ENCODE measurements at regions not wholly inside any gene's neighbourhood (a gene's known extent, or its start where the extent isn't known, plus 50 kb on each side); places are given as distances from the start of the nearest gene placed in this dataset.
"Not testable (repeated sequence)": the region's sequence is repeated elsewhere in the genome, so short reads cannot be mapped to it uniquely, and the experiment has no call there.

DNA sequence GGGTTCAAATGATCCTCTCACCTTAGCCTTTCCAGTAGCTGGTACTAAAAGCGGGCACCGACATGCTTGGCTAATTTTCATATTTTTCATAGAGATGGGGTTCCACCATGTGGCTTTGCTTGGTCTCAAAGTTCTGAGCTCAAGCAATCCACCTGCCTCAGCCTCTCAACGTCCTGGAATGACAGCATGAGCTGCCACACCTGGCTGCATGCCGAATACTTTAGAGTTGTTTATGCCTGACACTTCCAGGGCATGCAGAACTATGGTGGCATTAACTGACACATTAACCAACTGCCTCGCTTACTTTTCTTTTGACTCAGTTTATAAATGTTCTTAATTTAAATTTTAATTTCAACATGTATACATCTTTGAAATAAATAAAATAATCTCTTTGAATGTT lies 135.8 kb downstream of the CCDC74A start:
- TF ChIP-seq POLR2AphosphoS5 (IDR thresholded peaks at IDR 0.05); CTCF (IDR thresholded peaks at IDR 0.05 in 8 of 11, conservative IDR thresholded peaks at IDR 0.05 in 3 of 11): not testable (repeated sequence)
